Prostate gland (tissue), 2 donors: ENCODE measurements at regions not wholly inside any gene's neighbourhood (a gene's known extent, or its start where the extent isn't known, plus 50 kb on each side); places are given as distances from the start of the nearest gene placed in this dataset.

Experiments
- CTCF ChIP-seq, 4 experiments: fragments of 200-600 bp in 2 of 4; fragments of 450-650 bp in 2 of 4; sonication (generic) in 2 of 4; IDR thresholded peaks; 1 replicate in 3 of 4; 2 replicates in 1 of 4; pipeline ENCODE4 v1.5.1; 2016 to 2019; ENCODE audit warnings: antibody characterized with exemption in 4 of 4, mild to moderate bottlenecking in 2 of 4, moderate library complexity in 2 of 4
- POLR2A ChIP-seq: fragments of 450-650 bp; IDR thresholded peaks from one replicate; pipeline ENCODE4 v1.6.1; 2016; ENCODE audit warnings: antibody characterized with exemption, mild to moderate bottlenecking
- POLR2AphosphoS5 ChIP-seq: sonication (generic); formaldehyde crosslinking; IDR thresholded peaks from one replicate; pipeline ENCODE4 v1.6.1; 2017; ENCODE audit warnings: antibody characterized with exemption

- TF ChIP-seq CTCF (IDR thresholded peaks at IDR 0.05), result no peak
- TF ChIP-seq POLR2AphosphoS5, result no peak
- no peak for TF ChIP-seq POLR2A
Measured at GRCh38 chr1:191327868-191328267, 830.4 kb upstream of the RGS18 start.
